ENCODE measurements at regions not wholly inside any gene's neighbourhood (a gene's known extent, or its start where the extent isn't known, plus 50 kb on each side); places are given as distances from the start of the nearest gene placed in this dataset.

- Histone ChIP-seq H3K27ac (no peak overlapping the region), H3K9me3 (ENCODE audit: low read depth, low read length) (no peaks in the 10 kb centered on the region), H3K4me3 (no peak overlapping the region), H3K9ac (ENCODE audit: insufficient read length) (no peak overlapping the region), H3K36me3 (ENCODE audit: insufficient read depth, low read length) (no peaks in the 10 kb centered on the region)
- TF ChIP-seq POLR2AphosphoS5 (IDR thresholded peaks at IDR 0.05; ENCODE audit: borderline replicate concordance, low read depth, low read length) (no peak), FOXP2 (optimal IDR thresholded peaks at IDR 0.05; ENCODE audit: control extremely low read depth, extremely low read length, insufficient read depth) (no peak), EZH2 (IDR thresholded peaks at IDR 0.05) (no peak)
- no peak for DNase-seq (ENCODE audit: low read depth, low spot score)
Measured at GRCh38 chr3:95168526-95168925, 1105.7 kb downstream of the NSUN3 start.

DNA sequence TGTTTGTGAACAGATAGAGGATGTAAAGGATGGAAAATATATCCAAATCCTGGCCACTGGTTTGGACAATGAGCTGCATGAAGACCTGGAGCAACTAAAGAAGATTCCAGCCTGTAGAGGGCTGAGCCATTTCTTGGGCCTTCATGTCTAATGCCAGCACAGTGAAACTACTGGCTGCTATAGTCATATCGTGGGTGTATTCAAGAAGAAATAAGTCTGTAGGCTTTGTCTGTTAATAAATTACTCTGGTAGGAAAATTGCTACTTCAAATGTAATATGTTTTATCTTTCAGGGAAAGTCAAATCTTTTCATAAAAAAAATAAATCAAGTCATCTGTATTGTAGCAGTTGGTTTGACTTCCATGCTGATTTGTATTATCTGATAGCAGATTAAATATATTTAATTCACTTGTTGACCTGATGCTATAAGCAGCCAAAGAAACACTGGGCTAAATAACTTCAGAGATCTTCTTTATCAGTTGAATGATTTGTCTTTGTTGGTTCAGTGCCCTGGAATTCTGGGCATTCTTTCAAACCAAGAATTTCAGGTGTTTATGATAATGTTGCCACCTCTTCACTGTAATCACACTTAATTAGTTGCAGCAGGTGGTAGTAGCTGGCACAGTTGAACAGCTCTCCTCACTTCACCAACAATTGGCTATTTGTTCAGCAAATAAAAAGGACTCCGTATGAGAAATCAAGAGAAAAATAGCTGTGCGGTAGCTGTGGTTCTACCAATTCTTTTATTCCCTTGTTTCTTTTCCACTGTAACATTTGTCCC, 1109.5 kb downstream of the NSUN3 start:
- DNase-seq (ENCODE audit: low read depth, low spot score) = no peak
- no peaks in the 10 kb centered on the region for H3K9me3 ChIP-seq (ENCODE audit: low read depth, low read length)
- no peak overlapping the region for H3K9ac ChIP-seq (ENCODE audit: insufficient read length)
- no peaks in the 10 kb centered on the region for H3K36me3 ChIP-seq (ENCODE audit: insufficient read depth, low read length)
- H3K4me3 ChIP-seq = no peak overlapping the region
- no peak overlapping the region for H3K27ac ChIP-seq
- no peak for TF ChIP-seq EZH2 (IDR thresholded peaks at IDR 0.05)
- TF ChIP-seq POLR2AphosphoS5 (IDR thresholded peaks at IDR 0.05; ENCODE audit: borderline replicate concordance, low read depth, low read length) = no peak
- TF ChIP-seq FOXP2 (optimal IDR thresholded peaks at IDR 0.05; ENCODE audit: control extremely low read depth, extremely low read length, insufficient read depth) = no peak

DNA sequence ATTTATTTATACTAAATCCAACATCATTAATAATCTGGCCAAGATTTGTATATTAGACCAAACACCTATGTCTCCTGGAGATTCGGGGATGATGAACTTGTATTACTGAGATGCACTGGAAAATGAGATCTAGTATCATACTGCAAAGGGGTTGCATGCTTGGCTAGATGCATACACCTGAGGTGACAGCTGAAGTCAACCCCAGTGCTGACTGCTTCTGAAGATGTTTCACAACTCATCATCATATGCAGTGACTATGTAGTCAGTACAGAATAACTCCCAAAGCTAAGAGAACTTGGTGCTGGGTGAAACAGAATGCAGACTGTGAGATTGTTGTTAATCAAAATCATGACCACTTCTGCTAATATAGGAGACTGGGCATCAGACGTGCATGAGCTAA, 1114.2 kb downstream of the NSUN3 start:
- H3K9ac ChIP-seq (ENCODE audit: insufficient read length) = no peak overlapping the region
- H3K9me3 ChIP-seq (ENCODE audit: low read depth, low read length) = no peaks in the 10 kb centered on the region
- H3K27ac ChIP-seq = no peak overlapping the region

DNA sequence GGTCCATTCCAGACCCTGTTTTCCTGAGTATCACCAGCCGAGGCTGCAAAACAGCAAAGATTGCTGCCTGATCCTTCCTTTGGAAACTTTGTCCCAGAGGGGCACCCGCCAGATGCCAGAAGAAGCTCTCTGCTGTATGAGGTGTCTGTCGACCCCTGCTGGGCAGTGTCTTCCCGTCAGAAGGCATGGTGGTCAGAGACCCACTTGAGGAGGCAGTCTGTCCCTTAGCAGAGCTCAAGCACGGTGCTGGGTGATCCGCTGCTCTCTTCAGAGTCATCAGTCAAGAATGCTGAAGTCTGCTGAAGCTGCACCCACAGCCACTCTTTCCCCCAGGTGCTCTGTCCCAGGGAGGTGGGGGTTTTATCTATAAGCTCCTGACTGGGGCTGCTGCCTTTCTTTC, 1121.2 kb downstream of the NSUN3 start:
- H3K9ac ChIP-seq (ENCODE audit: insufficient read length) = no peak overlapping the region
- no peaks in the 10 kb centered on the region for H3K36me3 ChIP-seq (ENCODE audit: insufficient read depth, low read length)
- no peak overlapping the region for H3K27ac ChIP-seq
- TF ChIP-seq POLR2AphosphoS5 (IDR thresholded peaks at IDR 0.05; ENCODE audit: borderline replicate concordance, low read depth, low read length) (no peak), FOXP2 (optimal IDR thresholded peaks at IDR 0.05; ENCODE audit: control extremely low read depth, extremely low read length, insufficient read depth) (no peak), EZH2 (IDR thresholded peaks at IDR 0.05) (no peak)
- DNase-seq (ENCODE audit: low read depth, low spot score) = no peak
- no peaks in the 10 kb centered on the region for H3K9me3 ChIP-seq (ENCODE audit: low read depth, low read length)
- H3K4me3 ChIP-seq = no peak overlapping the region

More for the DNA sequence above, 1114.2 kb downstream of the NSUN3 start:
- TF ChIP-seq FOXP2 (optimal IDR thresholded peaks at IDR 0.05; ENCODE audit: control extremely low read depth, extremely low read length, insufficient read depth) = no peak
- no peak for TF ChIP-seq EZH2 (IDR thresholded peaks at IDR 0.05)
- no peak for TF ChIP-seq POLR2AphosphoS5 (IDR thresholded peaks at IDR 0.05; ENCODE audit: borderline replicate concordance, low read depth, low read length)
- Histone ChIP-seq H3K36me3 (ENCODE audit: insufficient read depth, low read length) (no peaks in the 10 kb centered on the region), H3K4me3 (no peak overlapping the region)
- no peak for DNase-seq (ENCODE audit: low read depth, low spot score)

DNA sequence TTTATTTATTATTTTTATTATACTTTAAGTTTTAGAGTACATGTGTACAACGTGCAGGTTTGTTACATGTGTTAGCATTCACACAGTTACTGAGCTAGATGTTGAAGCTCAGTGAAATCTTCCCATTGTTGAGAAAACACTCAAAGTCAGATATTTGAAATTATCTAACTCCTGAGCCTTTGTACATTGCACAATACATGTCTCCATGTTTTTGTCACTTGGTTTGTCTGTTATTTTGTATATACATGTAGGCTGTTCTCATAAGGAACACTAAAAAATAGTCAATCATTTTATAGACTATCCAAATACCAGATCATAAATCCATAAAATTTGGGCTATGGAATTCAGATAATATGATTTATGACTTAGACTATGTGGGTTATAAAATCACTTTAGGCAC, 1126.5 kb downstream of the NSUN3 start:
- H3K27ac ChIP-seq = no peak overlapping the region
- DNase-seq (ENCODE audit: low read depth, low spot score) = no peak
- no peak overlapping the region for H3K9ac ChIP-seq (ENCODE audit: insufficient read length)
- no peak overlapping the region for H3K4me3 ChIP-seq
- H3K9me3 ChIP-seq (ENCODE audit: low read depth, low read length) = no peaks in the 10 kb centered on the region
- no peak for TF ChIP-seq POLR2AphosphoS5 (IDR thresholded peaks at IDR 0.05; ENCODE audit: borderline replicate concordance, low read depth, low read length)
- TF ChIP-seq EZH2 (IDR thresholded peaks at IDR 0.05) = no peak
- TF ChIP-seq FOXP2 (optimal IDR thresholded peaks at IDR 0.05; ENCODE audit: control extremely low read depth, extremely low read length, insufficient read depth) = no peak
- no peaks in the 10 kb centered on the region for H3K36me3 ChIP-seq (ENCODE audit: insufficient read depth, low read length)

GRCh38 chr3:95197661-95198060, 1134.8 kb downstream of the NSUN3 start:
- TF ChIP-seq EZH2 (IDR thresholded peaks at IDR 0.05) (no peak), POLR2AphosphoS5 (IDR thresholded peaks at IDR 0.05; ENCODE audit: borderline replicate concordance, low read depth, low read length) (no peak), FOXP2 (optimal IDR thresholded peaks at IDR 0.05; ENCODE audit: control extremely low read depth, extremely low read length, insufficient read depth) (no peak)
- no peak for DNase-seq (ENCODE audit: low read depth, low spot score)
- H3K9ac ChIP-seq (ENCODE audit: insufficient read length) = no peak overlapping the region
- H3K9me3 ChIP-seq (ENCODE audit: low read depth, low read length) = no peaks in the 10 kb centered on the region
- no peak overlapping the region for H3K4me3 ChIP-seq
- no peaks in the 10 kb centered on the region for H3K36me3 ChIP-seq (ENCODE audit: insufficient read depth, low read length)
- no peak overlapping the region for H3K27ac ChIP-seq

DNA sequence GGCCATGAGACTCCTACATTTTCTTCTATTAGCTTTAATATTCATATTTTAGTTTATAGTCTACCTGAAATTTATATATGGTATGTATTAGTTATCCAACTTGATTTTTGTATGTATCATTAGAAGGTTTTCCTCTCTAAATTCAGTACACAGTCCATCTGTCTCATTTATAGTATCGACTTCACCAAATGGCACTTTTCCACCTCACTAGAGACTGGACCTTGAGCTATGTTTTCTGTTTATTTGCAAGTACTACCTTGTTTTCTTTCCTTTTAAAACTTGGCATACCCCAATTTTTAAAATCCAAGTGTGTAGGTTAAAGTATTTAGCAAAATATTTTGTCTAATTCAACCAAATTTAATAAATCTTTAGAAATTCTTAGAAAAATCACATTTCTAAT, 1137.5 kb downstream of the NSUN3 start:
- Histone ChIP-seq H3K4me3 (no peak overlapping the region), H3K27ac (no peak overlapping the region), H3K9me3 (ENCODE audit: low read depth, low read length) (no peaks in the 10 kb centered on the region), H3K36me3 (ENCODE audit: insufficient read depth, low read length) (no peaks in the 10 kb centered on the region), H3K9ac (ENCODE audit: insufficient read length) (no peak overlapping the region)
- TF ChIP-seq EZH2 (IDR thresholded peaks at IDR 0.05) (no peak), POLR2AphosphoS5 (IDR thresholded peaks at IDR 0.05; ENCODE audit: borderline replicate concordance, low read depth, low read length) (no peak), FOXP2 (optimal IDR thresholded peaks at IDR 0.05; ENCODE audit: control extremely low read depth, extremely low read length, insufficient read depth) (no peak)
- DNase-seq (ENCODE audit: low read depth, low spot score) = no peak

GRCh38 chr3:95210878-95211277, 1148.0 kb downstream of the NSUN3 start:
- Histone ChIP-seq H3K36me3 (ENCODE audit: insufficient read depth, low read length) (no peaks in the 10 kb centered on the region), H3K4me3 (no peak overlapping the region), H3K9ac (ENCODE audit: insufficient read length) (no peak overlapping the region), H3K9me3 (ENCODE audit: low read depth, low read length) (no peaks in the 10 kb centered on the region), H3K27ac (no peak overlapping the region)
- no peak for TF ChIP-seq EZH2 (IDR thresholded peaks at IDR 0.05)
- TF ChIP-seq POLR2AphosphoS5 (IDR thresholded peaks at IDR 0.05; ENCODE audit: borderline replicate concordance, low read depth, low read length) = no peak
- TF ChIP-seq FOXP2 (optimal IDR thresholded peaks at IDR 0.05; ENCODE audit: control extremely low read depth, extremely low read length, insufficient read depth) = no peak
- no peak for DNase-seq (ENCODE audit: low read depth, low spot score)

DNA sequence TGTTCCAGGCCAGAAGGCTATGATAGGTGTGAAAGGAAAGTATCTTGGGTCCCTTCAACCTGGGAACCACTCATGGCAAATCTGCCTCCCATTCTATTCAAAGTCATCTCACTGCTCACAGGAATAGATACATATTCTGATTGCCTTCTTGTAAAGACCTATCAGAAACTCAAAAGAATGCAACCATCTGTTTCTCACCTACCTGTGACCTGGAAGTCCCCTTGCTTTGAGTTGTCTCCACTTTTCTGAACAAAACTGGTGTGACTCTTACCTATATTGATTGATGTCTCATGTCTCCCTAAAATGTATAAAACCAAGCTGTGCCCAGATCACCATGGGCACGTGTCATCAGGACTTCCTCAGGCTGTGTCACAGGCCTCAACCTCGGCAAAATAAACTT, 1149.3 kb downstream of the NSUN3 start:
- Histone ChIP-seq H3K9me3 (ENCODE audit: low read depth, low read length) (no peaks in the 10 kb centered on the region), H3K36me3 (ENCODE audit: insufficient read depth, low read length) (no peaks in the 10 kb centered on the region), H3K4me3 (no peak overlapping the region), H3K9ac (ENCODE audit: insufficient read length) (no peak overlapping the region), H3K27ac (no peak overlapping the region)
- no peak for DNase-seq (ENCODE audit: low read depth, low spot score)
- TF ChIP-seq POLR2AphosphoS5 (IDR thresholded peaks at IDR 0.05; ENCODE audit: borderline replicate concordance, low read depth, low read length) (no peak), EZH2 (IDR thresholded peaks at IDR 0.05) (no peak), FOXP2 (optimal IDR thresholded peaks at IDR 0.05; ENCODE audit: control extremely low read depth, extremely low read length, insufficient read depth) (no peak)

Measured in SK-N-MC (cell line).